GM20431 (cell line): ENCODE measurements at regions not wholly inside any gene's neighbourhood (a gene's known extent, or its start where the extent isn't known, plus 50 kb on each side); places are given as distances from the start of the nearest gene placed in this dataset.
"Not testable (repeated sequence)": the region's sequence is repeated elsewhere in the genome, so short reads cannot be mapped to it uniquely, and the experiment has no call there.

Experiments
- in situ Hi-C: fragments of 300-500 bp; cut with MseI, MboI; formaldehyde crosslinking; loops from one replicate; pipeline ENCODE4 v1.15.0; 2020; ENCODE audit warnings: low sequenced_read_pairs; ENCODE audit not compliant: unreplicated experiment

- in situ Hi-C loops = not testable (repeated sequence)
Measured at GRCh38 chr6:25139608-25140007, 139.6 kb upstream of the CARMIL1 start.

- in situ Hi-C loops = no loop called here
Measured at GRCh38 chr6:25142506-25142905, 136.7 kb upstream of the CARMIL1 start.

GRCh38 chr6:25144919-25145318, 134.3 kb upstream of the CARMIL1 start:
- in situ Hi-C loops = no loop called here

GRCh38 chr6:25147223-25147622, 132.0 kb upstream of the CARMIL1 start:
- in situ Hi-C loops = no loop called here

- in situ Hi-C loops = no loop called here
Measured at GRCh38 chr6:25150031-25150430, 129.1 kb upstream of the CARMIL1 start.

GRCh38 chr6:25150863-25151262, 128.3 kb upstream of the CARMIL1 start:
- in situ Hi-C loops = no loop called here

GRCh38 chr6:25153079-25153478, 126.1 kb upstream of the CARMIL1 start:
- in situ Hi-C loops = no loop called here

GRCh38 chr6:25154034-25154596, 125.1 kb upstream of the CARMIL1 start:
- in situ Hi-C loops = no loop called here

- in situ Hi-C loops = no loop called here
Measured at GRCh38 chr6:25155211-25155610, 124.0 kb upstream of the CARMIL1 start.

- in situ Hi-C loops = no loop called here
Measured at GRCh38 chr6:25156123-25156522, 123.1 kb upstream of the CARMIL1 start.

- in situ Hi-C loops = no loop called here
Measured at GRCh38 chr6:25157183-25157582, 122.0 kb upstream of the CARMIL1 start.

- in situ Hi-C loops = no loop called here
Measured at GRCh38 chr6:25157842-25158241, 121.3 kb upstream of the CARMIL1 start.

GRCh38 chr6:25160134-25160533, 119.0 kb upstream of the CARMIL1 start:
- in situ Hi-C loops = not testable (repeated sequence)

GRCh38 chr6:25165177-25165576, 114.0 kb upstream of the CARMIL1 start:
- in situ Hi-C loops = no loop called here

- in situ Hi-C loops = no loop called here
Measured at GRCh38 chr6:25165800-25166199, 113.4 kb upstream of the CARMIL1 start.

GRCh38 chr6:25166955-25167748, 112.0 kb upstream of the CARMIL1 start:
- in situ Hi-C loops = no loop called here

- in situ Hi-C loops = no loop called here
Measured at GRCh38 chr6:25167961-25168360, 111.2 kb upstream of the CARMIL1 start.

GRCh38 chr6:25168637-25169036, 110.5 kb upstream of the CARMIL1 start:
- in situ Hi-C loops = no loop called here

GRCh38 chr6:25169553-25169952, 109.6 kb upstream of the CARMIL1 start:
- in situ Hi-C loops = no loop called here

GRCh38 chr6:25169961-25170360, 109.2 kb upstream of the CARMIL1 start:
- in situ Hi-C loops = no loop called here

- in situ Hi-C loops = no loop called here
Measured at GRCh38 chr6:25170640-25171039, 108.5 kb upstream of the CARMIL1 start.

GRCh38 chr6:25171301-25171700, 107.9 kb upstream of the CARMIL1 start:
- in situ Hi-C loops = no loop called here
